Occipital lobe (tissue), 1 donor: ENCODE measurements at regions not wholly inside any gene's neighbourhood (a gene's known extent, or its start where the extent isn't known, plus 50 kb on each side); places are given as distances from the start of the nearest gene placed in this dataset.

Experiments used
- DNase-seq: peaks from one replicate; lab custom pipeline; 2025; lab: John Stamatoyannopoulos, UW

GRCh38 chr5:165881259-165881658 lies 2375.8 kb downstream of the MAT2B start:
- DNase-seq, result no peak

GRCh38 chr5:165882099-165882498 lies 2376.7 kb downstream of the MAT2B start:
- DNase-seq, result no peak

GRCh38 chr5:165885623-165886350 lies 2380.4 kb downstream of the MAT2B start:
- DNase-seq, result no peak

GRCh38 chr5:165887147-165887546 lies 2381.7 kb downstream of the MAT2B start:
- DNase-seq, result no peak

GRCh38 chr5:165892383-165892782 lies 2387.0 kb downstream of the MAT2B start:
- no peak for DNase-seq

- no peak for DNase-seq
Measured at GRCh38 chr5:165894916-165895315, 2389.5 kb downstream of the MAT2B start.

GRCh38 chr5:165903835-165904234 lies 2387.6 kb upstream of the WWC1 start:
- DNase-seq, result no peak

GRCh38 chr5:165906871-165907270 lies 2384.6 kb upstream of the WWC1 start:
- DNase-seq, result no peak

GRCh38 chr5:165913059-165913458 lies 2378.4 kb upstream of the WWC1 start:
- DNase-seq, result no peak

GRCh38 chr5:165914456-165914855 lies 2377.0 kb upstream of the WWC1 start:
- DNase-seq, result no peak

- no peak for DNase-seq
Measured at GRCh38 chr5:165919196-165919595, 2372.2 kb upstream of the WWC1 start.

- DNase-seq, result no peak
Measured at GRCh38 chr5:165920655-165921054, 2370.8 kb upstream of the WWC1 start.

- DNase-seq, result no peak
Measured at GRCh38 chr5:165928971-165929370, 2362.5 kb upstream of the WWC1 start.

- no peak for DNase-seq
Measured at GRCh38 chr5:165940541-165940940, 2350.9 kb upstream of the WWC1 start.

GRCh38 chr5:165956854-165957253 lies 2334.6 kb upstream of the WWC1 start:
- no peak for DNase-seq

GRCh38 chr5:165981671-165982070 lies 2309.8 kb upstream of the WWC1 start:
- no peak for DNase-seq

- no peak for DNase-seq
Measured at GRCh38 chr5:165996201-165996875, 2295.1 kb upstream of the WWC1 start.

- no peak for DNase-seq
Measured at GRCh38 chr5:165999693-166000320, 2291.6 kb upstream of the WWC1 start.

- DNase-seq, result no peak
Measured at GRCh38 chr5:166004006-166004405, 2287.4 kb upstream of the WWC1 start.

- no peak for DNase-seq
Measured at GRCh38 chr5:166013415-166013814, 2278.0 kb upstream of the WWC1 start.

GRCh38 chr5:166014256-166014655 lies 2277.2 kb upstream of the WWC1 start:
- DNase-seq, result no peak

- DNase-seq, result no peak
Measured at GRCh38 chr5:166018716-166019115, 2272.7 kb upstream of the WWC1 start.

- no peak for DNase-seq
Measured at GRCh38 chr5:166022065-166022464, 2269.4 kb upstream of the WWC1 start.
